ENCODE measurements at regions not wholly inside any gene's neighbourhood (a gene's known extent, or its start where the extent isn't known, plus 50 kb on each side); places are given as distances from the start of the nearest gene placed in this dataset.
"Not testable (repeated sequence)": the region's sequence is repeated elsewhere in the genome, so short reads cannot be mapped to it uniquely, and the experiment has no call there.

GRCh38 chr6:1002989-1003388, 308.9 kb upstream of the FOXQ1 start:
- DNase-seq (ENCODE audit: low read depth), result no peak

DNA sequence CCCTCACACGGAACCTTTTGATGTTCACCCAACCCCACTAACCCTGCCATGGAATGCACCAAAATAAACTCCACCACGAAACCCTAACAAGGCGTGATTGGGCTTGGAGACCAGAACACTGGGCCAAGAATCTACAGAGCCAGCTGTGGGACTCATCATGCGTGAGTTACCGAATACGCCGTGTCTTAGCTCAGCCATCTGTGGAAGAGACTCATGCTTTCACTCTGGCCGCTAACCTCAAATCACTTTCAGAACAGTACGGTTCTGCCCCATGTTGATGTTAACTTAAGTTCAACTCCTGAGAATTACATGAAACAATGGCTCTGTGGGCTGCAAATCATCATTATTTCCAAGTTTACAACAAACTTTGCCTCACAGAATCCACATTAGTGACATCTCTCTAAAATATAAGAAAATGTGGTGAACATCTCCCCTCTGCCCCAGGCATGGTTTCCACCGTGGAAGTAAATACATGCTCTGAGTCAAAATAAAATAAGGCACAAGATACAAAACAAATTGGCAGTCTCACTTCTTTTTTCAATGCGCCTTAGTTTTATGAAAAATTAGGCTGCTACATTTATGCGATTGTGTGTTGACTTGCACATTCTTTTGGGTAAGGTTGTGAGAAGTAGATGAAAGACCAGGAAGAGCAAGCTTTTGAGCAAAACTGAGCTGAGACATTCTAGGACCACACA, 308.9 kb upstream of the EXOC2 start:
- no peak for DNase-seq (ENCODE audit: low read depth)

DNA sequence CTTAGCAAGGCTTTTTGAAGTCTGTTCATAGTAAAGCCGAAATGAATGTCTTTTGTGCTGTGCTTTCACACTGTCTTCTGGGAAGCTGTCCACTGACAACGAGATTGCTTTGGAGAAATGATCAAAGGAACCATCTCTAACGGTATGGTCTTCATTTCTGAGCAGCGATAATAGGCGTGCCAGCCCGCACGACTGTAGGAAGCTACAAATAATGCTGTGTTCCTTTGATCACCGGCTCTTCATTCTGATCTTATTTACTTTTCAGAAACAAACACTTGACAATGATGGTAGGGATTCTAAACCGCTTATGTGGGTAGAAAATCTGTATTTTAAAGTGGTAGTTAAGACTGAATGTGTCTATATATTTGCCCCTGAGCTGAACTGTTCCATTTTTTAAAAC, 306.6 kb upstream of the EXOC2 start:
- no peak for DNase-seq (ENCODE audit: low read depth)

- DNase-seq (ENCODE audit: low read depth), result no peak
Measured at GRCh38 chr6:998551-998950, 305.6 kb upstream of the EXOC2 start.

- DNase-seq (ENCODE audit: low read depth), result no peak
Measured at GRCh38 chr6:996271-996852, 303.4 kb upstream of the EXOC2 start.

DNA sequence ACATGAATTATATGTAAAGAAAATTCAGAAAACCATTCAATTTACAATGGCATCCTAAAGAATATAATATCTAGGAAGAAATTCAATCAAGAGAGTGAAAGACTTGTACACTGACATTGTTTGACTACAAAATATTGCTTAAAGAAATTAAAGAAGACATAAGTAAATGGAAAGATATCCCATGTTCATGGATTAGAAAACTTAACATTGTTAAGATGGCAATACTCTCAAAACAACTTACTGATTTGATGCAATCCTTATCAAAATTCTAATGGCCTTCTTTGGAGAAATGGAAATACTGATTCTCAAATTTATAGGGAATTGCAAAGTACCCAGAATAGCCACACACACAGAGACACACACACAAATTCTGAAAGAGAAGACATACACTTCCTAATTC, 298.3 kb upstream of the EXOC2 start:
- no peak for DNase-seq (ENCODE audit: low read depth)

DNA sequence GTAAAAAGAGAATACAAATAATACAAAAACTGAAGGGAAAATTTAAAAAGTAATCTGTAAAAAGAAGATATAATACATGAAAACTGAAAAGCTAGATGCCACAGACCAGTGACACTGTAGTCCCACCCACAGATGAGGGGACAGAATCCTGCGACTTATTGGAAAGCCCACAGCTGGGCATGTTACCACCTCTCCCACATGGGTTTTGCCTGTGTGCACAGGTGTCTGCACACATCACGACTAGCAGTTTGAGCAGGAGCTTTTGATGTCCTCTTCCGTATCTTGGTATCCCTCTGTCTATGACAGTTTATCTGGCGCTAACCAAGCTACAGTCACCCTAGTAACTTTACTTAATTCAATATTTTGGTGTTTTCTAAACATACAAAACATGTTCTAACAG, 291.1 kb upstream of the EXOC2 start:
- no peak for DNase-seq (ENCODE audit: low read depth)

- DNase-seq (ENCODE audit: low read depth), result no peak
Measured at GRCh38 chr6:978937-979685, 286.2 kb upstream of the EXOC2 start.

DNA sequence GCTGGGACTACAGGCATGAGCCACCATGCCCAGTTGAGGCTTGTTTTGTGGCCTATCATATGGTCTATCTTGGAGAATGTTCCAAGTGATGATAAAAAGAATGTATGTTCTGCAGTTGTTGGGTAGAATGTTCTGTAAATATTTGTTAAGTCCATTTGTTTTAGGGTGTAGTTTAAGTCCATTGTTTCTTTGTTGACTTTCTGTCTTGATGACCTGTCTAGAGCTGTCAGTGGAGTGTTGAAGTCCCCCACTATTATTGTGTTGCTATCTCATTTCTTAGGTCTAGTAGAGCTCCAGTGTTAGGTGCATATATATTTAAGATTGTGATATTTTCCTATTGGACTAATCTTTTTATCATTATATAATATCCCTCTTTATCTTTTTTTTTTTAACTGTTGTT, 284.3 kb upstream of the EXOC2 start:
- not testable (repeated sequence) for DNase-seq (ENCODE audit: low read depth)

- DNase-seq (ENCODE audit: low read depth), result peak; percentile 75
Measured at GRCh38 chr6:971981-972640, 279.2 kb upstream of the EXOC2 start.

- DNase-seq (ENCODE audit: low read depth), result no peak
Measured at GRCh38 chr6:968791-969190, 275.9 kb upstream of the EXOC2 start.

GRCh38 chr6:967701-968100, 274.8 kb upstream of the EXOC2 start:
- DNase-seq (ENCODE audit: low read depth), result no peak

GRCh38 chr6:965343-965742, 272.4 kb upstream of the EXOC2 start:
- no peak for DNase-seq (ENCODE audit: low read depth)

DNA sequence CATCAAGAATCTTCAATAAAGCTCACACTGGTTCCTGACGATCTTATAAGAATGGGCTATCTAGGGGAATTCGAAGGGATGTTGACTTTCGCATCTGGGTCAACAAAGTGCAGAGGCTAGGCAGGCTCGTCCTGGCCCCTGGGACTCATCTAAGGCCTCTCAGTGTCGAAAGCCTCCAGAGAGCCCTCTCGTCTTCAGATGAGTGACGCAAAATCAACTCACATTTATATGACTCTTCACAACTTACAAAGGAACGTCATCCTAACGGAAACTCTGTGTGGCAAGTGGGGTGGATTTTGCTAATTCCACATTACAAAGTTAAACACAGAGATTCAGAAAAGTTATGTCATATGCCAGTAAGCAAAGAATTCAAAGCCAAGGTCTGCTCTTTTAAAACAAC, 270.5 kb upstream of the EXOC2 start:
- DNase-seq (ENCODE audit: low read depth), result no peak

DNA sequence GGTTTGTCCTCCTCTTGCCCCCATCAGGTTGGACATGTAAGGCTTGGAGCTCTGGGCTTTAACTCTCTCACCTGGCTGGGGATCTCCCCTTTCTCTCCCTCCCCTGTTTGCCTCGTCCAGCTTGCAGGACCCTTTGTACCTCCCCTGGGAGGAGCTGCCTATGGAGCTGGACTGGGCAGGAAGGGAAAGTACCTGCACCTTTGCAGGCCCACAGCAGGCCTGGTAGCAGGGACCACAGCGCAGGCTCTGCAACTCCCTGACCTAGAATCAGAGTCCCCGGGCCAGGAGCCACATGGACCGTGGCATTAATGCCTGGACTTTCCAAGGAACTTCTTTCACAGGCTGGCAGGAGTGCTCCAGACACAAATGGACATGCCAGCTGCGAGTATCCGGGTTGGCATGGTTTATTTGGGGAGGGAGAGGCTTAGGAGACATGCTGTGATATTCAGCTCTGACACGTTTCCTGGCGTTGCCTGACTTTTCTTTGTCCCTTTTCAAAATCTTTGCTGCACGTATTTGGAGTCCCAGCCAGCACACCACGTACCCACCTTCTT, 268.5 kb upstream of the EXOC2 start:
- no peak for DNase-seq (ENCODE audit: low read depth)

GRCh38 chr6:960356-960755, 267.4 kb upstream of the EXOC2 start:
- DNase-seq (ENCODE audit: low read depth), result no peak

DNA sequence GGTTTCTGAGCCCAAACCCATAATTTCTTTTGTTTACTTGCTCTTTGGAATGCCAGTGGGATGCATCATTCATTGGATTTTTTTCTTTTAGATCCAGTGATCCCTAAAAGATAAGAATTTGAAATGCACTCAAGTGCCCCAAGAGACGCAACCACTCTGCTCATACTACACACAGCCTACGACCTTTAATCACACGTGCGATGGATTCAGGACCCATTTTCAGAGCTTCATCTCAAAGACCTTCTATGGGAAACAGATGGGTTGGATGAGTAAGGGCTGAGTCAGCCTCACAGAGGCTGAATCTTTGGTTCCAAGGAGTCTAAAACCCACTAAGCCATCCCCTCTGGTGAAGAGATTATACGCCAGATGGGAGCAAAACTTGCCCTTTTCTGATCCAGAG, 265.5 kb upstream of the EXOC2 start:
- peak; percentile 92 for DNase-seq (ENCODE audit: low read depth)

GRCh38 chr6:951399-952181, 258.7 kb upstream of the EXOC2 start:
- no peak for DNase-seq (ENCODE audit: low read depth)

- no peak for DNase-seq (ENCODE audit: low read depth)
Measured at GRCh38 chr6:947235-947934, 254.4 kb upstream of the EXOC2 start.

DNA sequence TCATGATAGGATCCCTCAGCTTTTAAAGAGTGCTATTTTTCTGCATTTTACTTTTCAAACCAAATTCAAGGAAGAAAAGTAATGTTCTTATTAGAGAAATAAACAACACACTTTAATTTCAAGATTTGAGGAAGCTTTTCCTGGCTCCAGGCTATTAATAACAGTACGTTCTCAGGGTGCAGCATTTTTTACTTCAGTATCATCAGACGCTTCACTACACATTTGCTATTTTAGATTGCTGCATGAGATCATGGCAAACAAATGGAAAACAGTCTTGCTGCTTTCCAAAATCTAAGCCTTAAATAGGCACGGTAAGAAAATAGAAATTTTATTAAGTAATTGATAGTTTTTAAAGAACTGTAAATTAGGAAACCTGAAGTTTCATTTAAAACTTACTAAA, 253.6 kb upstream of the EXOC2 start:
- DNase-seq (ENCODE audit: low read depth), result peak; percentile 16

All from GM04503 (cell line).